ENCODE measurements at regions not wholly inside any gene's neighbourhood (a gene's known extent, or its start where the extent isn't known, plus 50 kb on each side); places are given as distances from the start of the nearest gene placed in this dataset.

- Histone ChIP-seq H3K36me3 (ENCODE audit: control insufficient read depth in 2 of 3, insufficient read depth in 3 of 3, low read length in 3 of 3) (no peaks in the 10 kb centered on the region), H3K4me3 (ENCODE audit: low read length) (no peak overlapping the region), H3K27me3 (ENCODE audit: control insufficient read depth in 2 of 2, insufficient read depth in 2 of 2, low read length in 2 of 2) (no peaks in the 10 kb centered on the region), H3K4me1 (ENCODE audit: control insufficient read depth in 2 of 2, insufficient read depth in 2 of 2, low read length in 2 of 2) (no peaks in the 10 kb centered on the region), H3K27ac (ENCODE audit: low read depth, low read length) (no peak overlapping the region), H3K9me3 (ENCODE audit: control insufficient read depth in 2 of 3, low read length in 3 of 3) (no peaks in the 10 kb centered on the region)
- ATAC-seq (no peak), DNase-seq (no peak)
- peaks cover 0 to 4% (median 0%) of the 10 kb centered on the region in 5 donors for H3K27me3 Mint-ChIP-seq
- ChIA-PET CTCF (no interaction called here), POLR2A (interaction anchor here (0.6 kb wide), 1 partner anchor 340 kb away, joined by 4 read pairs; no protein-coding TSS in a partner anchor)
- no peaks in the 10 kb centered on the region for H3K36me3 Mint-ChIP-seq
- peaks cover 0 to 3% (median 0%) of the 10 kb centered on the region in 11 donors for H3K9me3 Mint-ChIP-seq
- intact Hi-C loops (cut with micrococcal nuclease): no loop called here
- no peak overlapping the region for H3K27ac Mint-ChIP-seq
- peaks cover 0 to 7% (median 2%) of the 10 kb centered on the region in 7 donors for H3K4me1 Mint-ChIP-seq
- no peak overlapping the region for H3K4me3 Mint-ChIP-seq
Measured at GRCh38 chr3:59316688-59317275, 267.0 kb upstream of the CFAP20DC start.

- H3K4me1 ChIP-seq (ENCODE audit: control insufficient read depth in 2 of 2, insufficient read depth in 2 of 2, low read length in 2 of 2): no peaks in the 10 kb centered on the region
- H3K9me3 ChIP-seq (ENCODE audit: control insufficient read depth in 2 of 3, low read length in 3 of 3): no peaks in the 10 kb centered on the region
- no peaks in the 10 kb centered on the region for H3K36me3 ChIP-seq (ENCODE audit: control insufficient read depth in 2 of 3, insufficient read depth in 3 of 3, low read length in 3 of 3)
- POLR2A ChIA-PET: interaction anchor here (1.2 kb wide), 1 partner anchor 138 kb away, joined by 4 read pairs; no protein-coding TSS in a partner anchor
- H3K9me3 Mint-ChIP-seq: no peaks in the 10 kb centered on the region
- no peak overlapping the region for H3K27ac ChIP-seq (ENCODE audit: low read depth, low read length)
- H3K4me3 ChIP-seq (ENCODE audit: low read length): no peak overlapping the region
- H3K36me3 Mint-ChIP-seq: no peaks in the 10 kb centered on the region
- ATAC-seq (peak; percentile 59), DNase-seq (peak in 7 of 9 donors; percentile 3 to 47 (median 15))
- peak overlapping the region in 1 of 9 donors; percentile 80 for H3K27ac Mint-ChIP-seq
- H3K27me3 Mint-ChIP-seq: peaks cover 0 to 7% (median 0%) of the 10 kb centered on the region in 5 donors
- H3K4me3 Mint-ChIP-seq: no peak overlapping the region
- intact Hi-C loops (cut with micrococcal nuclease): loop anchor here (1.0 to 5.0 kb wide), 3 partner anchors 113 to 544 kb away; no protein-coding TSS in a partner anchor
- CTCF ChIA-PET: interaction anchor here (0.5 to 1.0 kb wide), 4 partner anchors 10 to 1005 kb away, joined by 3 to 4 read pairs (median 3); no protein-coding TSS in a partner anchor
- H3K4me1 Mint-ChIP-seq: peaks cover 0 to 9% (median 3%) of the 10 kb centered on the region in 7 donors
- no peaks in the 10 kb centered on the region for H3K27me3 ChIP-seq (ENCODE audit: control insufficient read depth in 2 of 2, insufficient read depth in 2 of 2, low read length in 2 of 2)
Measured at GRCh38 chr3:59313365-59313764, 263.5 kb upstream of the CFAP20DC start.

DNA sequence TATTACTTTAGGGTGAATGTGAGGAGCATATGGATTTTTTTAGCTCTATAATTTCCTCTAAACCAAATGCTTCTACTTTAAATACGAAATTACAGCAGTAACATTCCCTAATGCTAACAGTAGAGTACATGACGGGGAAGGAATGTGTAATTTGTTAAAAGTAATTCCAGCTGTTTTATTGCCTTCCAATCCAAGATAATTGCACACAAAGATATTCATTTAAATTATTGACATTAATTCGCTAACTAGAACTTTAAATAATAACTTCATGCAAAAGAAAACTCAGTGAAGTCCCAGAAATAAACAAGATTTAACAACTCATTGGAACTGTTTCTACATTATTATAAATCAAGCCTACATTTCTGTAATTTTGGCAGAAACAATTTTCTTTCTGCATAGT lies 261.4 kb upstream of the CFAP20DC start:
- Histone ChIP-seq H3K9me3 (ENCODE audit: control insufficient read depth in 2 of 3, low read length in 3 of 3) (no peaks in the 10 kb centered on the region), H3K27ac (ENCODE audit: low read depth, low read length) (no peak overlapping the region), H3K4me1 (ENCODE audit: control insufficient read depth in 2 of 2, insufficient read depth in 2 of 2, low read length in 2 of 2) (no peaks in the 10 kb centered on the region), H3K27me3 (ENCODE audit: control insufficient read depth in 2 of 2, insufficient read depth in 2 of 2, low read length in 2 of 2) (no peaks in the 10 kb centered on the region), H3K4me3 (ENCODE audit: low read length) (no peak overlapping the region), H3K36me3 (ENCODE audit: control insufficient read depth in 2 of 3, insufficient read depth in 3 of 3, low read length in 3 of 3) (no peaks in the 10 kb centered on the region)
- no peaks in the 10 kb centered on the region for H3K9me3 Mint-ChIP-seq
- no peak overlapping the region for H3K27ac Mint-ChIP-seq
- peaks cover 0 to 9% (median 3%) of the 10 kb centered on the region in 7 donors for H3K4me1 Mint-ChIP-seq
- ATAC-seq (no peak), DNase-seq (no peak)
- H3K27me3 Mint-ChIP-seq: peaks cover 0 to 11% (median 3%) of the 10 kb centered on the region in 5 donors
- CTCF ChIA-PET: no interaction called here
- POLR2A ChIA-PET: no interaction called here
- H3K36me3 Mint-ChIP-seq: no peaks in the 10 kb centered on the region
- intact Hi-C loops (cut with micrococcal nuclease): loop anchor here in 1 of 2 donors (5.0 kb wide), 1 partner anchor 246 kb away; no protein-coding TSS in a partner anchor
- no peak overlapping the region for H3K4me3 Mint-ChIP-seq

DNA sequence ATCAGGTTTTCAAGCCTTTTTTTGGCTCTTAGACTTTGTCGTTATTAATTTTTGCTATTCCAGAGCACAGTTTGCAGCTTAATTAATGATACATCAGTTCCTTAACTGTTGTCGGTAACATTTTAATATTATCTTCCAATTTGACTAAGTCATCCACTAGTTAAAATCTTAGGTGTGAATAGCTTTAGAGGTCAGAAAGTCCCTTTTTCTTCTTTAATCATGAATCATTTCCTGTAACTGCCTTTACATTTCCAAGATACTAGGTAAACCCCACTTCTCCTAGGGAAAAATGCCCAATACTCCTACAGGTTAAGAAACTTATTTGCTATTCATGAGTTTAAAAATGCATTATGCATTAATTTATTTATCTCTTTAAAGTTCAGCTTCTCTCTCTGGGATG lies 260.9 kb upstream of the CFAP20DC start:
- Histone ChIP-seq H3K9me3 (ENCODE audit: control insufficient read depth in 2 of 3, low read length in 3 of 3) (no peaks in the 10 kb centered on the region), H3K4me3 (ENCODE audit: low read length) (no peak overlapping the region), H3K4me1 (ENCODE audit: control insufficient read depth in 2 of 2, insufficient read depth in 2 of 2, low read length in 2 of 2) (no peaks in the 10 kb centered on the region), H3K27ac (ENCODE audit: low read depth, low read length) (no peak overlapping the region), H3K36me3 (ENCODE audit: control insufficient read depth in 2 of 3, insufficient read depth in 3 of 3, low read length in 3 of 3) (no peaks in the 10 kb centered on the region), H3K27me3 (ENCODE audit: control insufficient read depth in 2 of 2, insufficient read depth in 2 of 2, low read length in 2 of 2) (no peaks in the 10 kb centered on the region)
- Mint-ChIP-seq H3K9me3 (no peaks in the 10 kb centered on the region), H3K27me3 (peaks cover 0 to 12% (median 3%) of the 10 kb centered on the region in 5 donors), H3K4me1 (peaks cover 0 to 9% (median 3%) of the 10 kb centered on the region in 7 donors), H3K4me3 (no peak overlapping the region), H3K36me3 (no peaks in the 10 kb centered on the region), H3K27ac (no peak overlapping the region)
- CTCF ChIA-PET: no interaction called here
- POLR2A ChIA-PET: no interaction called here
- no peak for DNase-seq
- intact Hi-C loops (cut with micrococcal nuclease): loop anchor here in 1 of 2 donors (5.0 kb wide), 1 partner anchor 247 kb away; no protein-coding TSS in a partner anchor
- no peak for ATAC-seq

- H3K27ac Mint-ChIP-seq: no peak overlapping the region
- H3K4me3 ChIP-seq (ENCODE audit: low read length): no peak overlapping the region
- no peaks in the 10 kb centered on the region for H3K9me3 Mint-ChIP-seq
- CTCF ChIA-PET: interaction anchor here (0.7 kb wide), 1 partner anchor 799 kb away, joined by 3 read pairs; no protein-coding TSS in a partner anchor
- no peak overlapping the region for H3K4me3 Mint-ChIP-seq
- no peaks in the 10 kb centered on the region for H3K27me3 ChIP-seq (ENCODE audit: control insufficient read depth in 2 of 2, insufficient read depth in 2 of 2, low read length in 2 of 2)
- POLR2A ChIA-PET: no interaction called here
- no peaks in the 10 kb centered on the region for H3K36me3 ChIP-seq (ENCODE audit: control insufficient read depth in 2 of 3, insufficient read depth in 3 of 3, low read length in 3 of 3)
- H3K9me3 ChIP-seq (ENCODE audit: control insufficient read depth in 2 of 3, low read length in 3 of 3): no peaks in the 10 kb centered on the region
- ATAC-seq: no peak
- peaks cover 0 to 9% (median 0%) of the 10 kb centered on the region in 7 donors for H3K4me1 Mint-ChIP-seq
- no peak for DNase-seq
- H3K27me3 Mint-ChIP-seq: peaks cover 0 to 12% (median 3%) of the 10 kb centered on the region in 5 donors
- intact Hi-C loops (cut with micrococcal nuclease): loop anchor here in 1 of 2 donors (5.0 kb wide), 1 partner anchor 249 kb away; no protein-coding TSS in a partner anchor
- no peaks in the 10 kb centered on the region for H3K36me3 Mint-ChIP-seq
- no peaks in the 10 kb centered on the region for H3K4me1 ChIP-seq (ENCODE audit: control insufficient read depth in 2 of 2, insufficient read depth in 2 of 2, low read length in 2 of 2)
- no peak overlapping the region for H3K27ac ChIP-seq (ENCODE audit: low read depth, low read length)
Measured at GRCh38 chr3:59308684-59309083, 258.9 kb upstream of the CFAP20DC start.

DNA sequence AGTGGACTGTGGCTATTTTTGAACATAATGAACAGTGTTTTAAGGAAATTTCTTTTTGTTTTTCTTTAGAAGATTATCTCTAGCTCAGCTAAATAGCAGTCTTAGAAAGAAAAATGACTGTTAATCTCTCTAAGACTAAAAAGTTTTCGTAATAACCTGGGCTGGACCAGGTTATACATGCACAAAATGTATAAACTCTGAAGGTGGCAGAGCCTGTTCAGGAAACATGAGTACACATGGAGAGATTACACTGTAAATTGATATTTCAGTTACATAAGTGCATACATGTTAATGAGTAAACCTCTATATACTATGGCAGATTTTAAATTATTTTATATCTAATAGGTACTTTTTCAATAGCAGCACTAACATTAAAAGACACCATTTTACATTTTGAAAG lies 258.2 kb upstream of the CFAP20DC start:
- no peaks in the 10 kb centered on the region for H3K9me3 ChIP-seq (ENCODE audit: control insufficient read depth in 2 of 3, low read length in 3 of 3)
- CTCF ChIA-PET: interaction anchor here (0.6 kb wide), 1 partner anchor 552 kb away, joined by 3 read pairs; no protein-coding TSS in a partner anchor
- intact Hi-C loops (cut with micrococcal nuclease): loop anchor here in 1 of 2 donors (5.0 kb wide), 1 partner anchor 249 kb away; no protein-coding TSS in a partner anchor

More for the DNA sequence above, 258.2 kb upstream of the CFAP20DC start:
- no peak overlapping the region for H3K27ac Mint-ChIP-seq
- no peaks in the 10 kb centered on the region for H3K27me3 ChIP-seq (ENCODE audit: control insufficient read depth in 2 of 2, insufficient read depth in 2 of 2, low read length in 2 of 2)
- H3K27me3 Mint-ChIP-seq: peaks cover 0 to 12% (median 3%) of the 10 kb centered on the region in 5 donors
- DNase-seq (no peak), ATAC-seq (no peak)
- no peak overlapping the region for H3K4me3 ChIP-seq (ENCODE audit: low read length)
- no peak overlapping the region for H3K4me3 Mint-ChIP-seq
- no peaks in the 10 kb centered on the region for H3K4me1 ChIP-seq (ENCODE audit: control insufficient read depth in 2 of 2, insufficient read depth in 2 of 2, low read length in 2 of 2)
- no peaks in the 10 kb centered on the region for H3K9me3 Mint-ChIP-seq
- POLR2A ChIA-PET: no interaction called here
- no peaks in the 10 kb centered on the region for H3K36me3 Mint-ChIP-seq
- no peak overlapping the region for H3K27ac ChIP-seq (ENCODE audit: low read depth, low read length)
- H3K36me3 ChIP-seq (ENCODE audit: control insufficient read depth in 2 of 3, insufficient read depth in 3 of 3, low read length in 3 of 3): no peaks in the 10 kb centered on the region
- H3K4me1 Mint-ChIP-seq: peaks cover 0 to 9% (median 0%) of the 10 kb centered on the region in 7 donors
